Neuron (in vitro differentiated cells): ENCODE measurements at regions not wholly inside any gene's neighbourhood (a gene's known extent, or its start where the extent isn't known, plus 50 kb on each side); places are given as distances from the start of the nearest gene placed in this dataset.

ENCODE experiments used
- H2AFZ ChIP-seq: one replicate; pipeline ENCODE4 v1.6.1; 2013; ENCODE audit warnings: low read depth, mild to moderate bottlenecking, inconsistent platforms, low read length, moderate library complexity
- H3K27me3 ChIP-seq: one replicate; pipeline ENCODE4 v1.6.1; 2013; ENCODE audit warnings: low read length; ENCODE audit not compliant: insufficient read depth
- H3K36me3 ChIP-seq: one replicate; pipeline ENCODE4 v1.6.1; 2013; ENCODE audit warnings: low read length; ENCODE audit not compliant: insufficient read depth
- H3K4me1 ChIP-seq: one replicate; pipeline ENCODE4 v1.6.1; 2013; ENCODE audit warnings: low read length; ENCODE audit not compliant: insufficient read depth
- H3K4me3 ChIP-seq: 2 replicates; pipeline ENCODE4 v1.5.1; 2013; ENCODE audit warnings: mild to moderate bottlenecking, low read length, moderate library complexity
- H3K9me3 ChIP-seq: one replicate; pipeline ENCODE4 v1.6.1; 2013; ENCODE audit warnings: low read length

DNA sequence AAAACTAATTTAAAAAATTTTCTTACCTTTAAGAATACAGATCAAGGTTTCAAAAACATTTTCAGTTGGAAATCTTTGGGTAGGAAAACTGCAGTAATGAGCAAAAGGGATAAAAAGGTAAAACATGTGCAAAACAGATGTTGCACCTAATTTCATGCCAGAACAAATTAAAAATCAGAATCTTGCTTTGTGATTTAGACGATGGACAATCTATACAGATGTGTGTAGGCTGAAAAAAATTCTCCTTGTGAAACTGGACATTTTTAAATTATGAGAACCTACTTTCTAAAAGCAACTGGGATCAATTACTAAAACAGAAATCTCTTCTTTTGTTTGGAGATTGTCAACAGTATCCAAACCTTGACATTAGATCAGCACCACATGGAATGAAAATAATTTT, 183.2 kb upstream of the ITGA4 start:
- Histone ChIP-seq H3K4me1 (no peaks in the 10 kb centered on the region), H3K4me3 (no peak overlapping the region), H3K27me3 (no peaks in the 10 kb centered on the region), H3K36me3 (no peaks in the 10 kb centered on the region), H3K9me3 (no peaks in the 10 kb centered on the region), H2AFZ (no peak overlapping the region)

DNA sequence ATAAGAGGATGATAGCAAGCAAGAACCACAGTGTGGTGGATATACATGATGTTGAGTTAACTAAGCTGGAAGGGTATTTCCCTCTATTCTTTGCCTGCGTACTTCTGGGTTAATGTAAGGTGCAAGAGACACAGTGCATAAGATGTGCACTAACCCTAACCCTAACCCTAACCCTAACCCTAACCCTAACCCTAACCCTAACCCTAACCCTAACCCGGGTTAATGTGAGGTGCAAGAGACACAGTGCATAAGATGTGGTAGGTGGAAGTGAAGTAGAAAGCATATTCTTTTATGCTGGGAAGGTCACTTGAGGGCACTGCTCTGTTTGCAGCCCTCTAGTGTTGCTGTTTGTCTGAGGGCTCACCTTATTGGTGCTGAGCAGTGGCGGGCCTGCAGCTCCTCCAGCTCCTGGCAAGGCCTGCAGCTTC, 181.5 kb upstream of the ITGA4 start:
- H3K4me3 ChIP-seq, result no peak overlapping the region
- no peaks in the 10 kb centered on the region for H3K27me3 ChIP-seq
- no peaks in the 10 kb centered on the region for H3K4me1 ChIP-seq
- no peaks in the 10 kb centered on the region for H3K36me3 ChIP-seq
- H3K9me3 ChIP-seq, result no peaks in the 10 kb centered on the region
- H2AFZ ChIP-seq, result no peak overlapping the region

DNA sequence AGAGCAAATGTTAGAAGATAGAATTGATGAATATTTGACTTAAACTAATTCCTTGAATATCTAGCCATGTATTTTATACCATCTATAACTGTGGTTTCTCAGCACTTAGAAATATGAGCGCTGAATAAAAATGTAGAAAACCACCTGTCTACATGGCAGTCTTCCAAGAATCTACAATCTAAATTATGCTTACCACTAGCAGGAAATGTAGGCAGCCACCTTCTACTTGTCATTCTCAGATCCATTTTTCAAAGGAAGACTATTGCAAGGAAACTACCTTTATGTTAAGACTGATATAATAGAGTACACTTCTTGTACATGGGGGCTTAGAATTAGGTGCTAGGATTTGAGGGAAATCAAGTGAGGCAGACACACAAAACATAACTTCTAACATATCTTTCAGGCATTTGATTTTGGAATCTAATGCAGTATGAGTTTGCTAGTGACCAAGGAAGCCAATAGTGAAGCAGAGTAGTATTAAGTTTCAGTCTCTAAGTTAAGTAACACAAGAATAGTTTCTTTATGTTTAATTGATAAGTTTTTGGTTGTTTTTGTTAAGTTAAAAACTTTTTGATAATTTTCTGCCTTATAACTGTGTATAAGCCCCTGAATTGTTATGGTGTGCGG, 175.9 kb upstream of the ITGA4 start:
- no peaks in the 10 kb centered on the region for H3K9me3 ChIP-seq
- no peaks in the 10 kb centered on the region for H3K27me3 ChIP-seq
- H3K36me3 ChIP-seq, result no peaks in the 10 kb centered on the region
- H3K4me3 ChIP-seq, result no peak overlapping the region
- no peak overlapping the region for H2AFZ ChIP-seq
- H3K4me1 ChIP-seq, result no peaks in the 10 kb centered on the region

DNA sequence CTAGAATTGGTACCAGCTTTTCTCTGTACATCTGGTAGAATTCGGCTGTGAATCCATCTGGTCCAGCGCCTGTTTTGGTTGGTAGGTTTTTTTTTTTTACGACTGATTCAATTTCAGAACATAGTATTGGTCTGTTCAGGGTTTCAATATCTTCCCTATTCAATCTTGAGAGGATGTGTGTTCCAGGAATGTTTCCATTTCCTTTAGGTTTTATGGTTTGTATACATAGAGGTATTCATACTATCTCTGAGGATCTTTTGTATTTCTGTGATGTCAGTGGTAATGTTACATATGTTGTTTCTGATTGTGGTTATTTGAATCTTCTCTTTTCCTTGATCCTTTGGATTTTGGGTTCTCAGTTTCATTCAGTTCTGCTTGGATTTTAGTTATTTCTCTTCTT, 172.1 kb upstream of the ITGA4 start:
- no peaks in the 10 kb centered on the region for H3K27me3 ChIP-seq
- H3K4me3 ChIP-seq, result no peak overlapping the region
- no peak overlapping the region for H2AFZ ChIP-seq
- H3K9me3 ChIP-seq, result no peaks in the 10 kb centered on the region
- H3K4me1 ChIP-seq, result no peaks in the 10 kb centered on the region
- H3K36me3 ChIP-seq, result no peaks in the 10 kb centered on the region

DNA sequence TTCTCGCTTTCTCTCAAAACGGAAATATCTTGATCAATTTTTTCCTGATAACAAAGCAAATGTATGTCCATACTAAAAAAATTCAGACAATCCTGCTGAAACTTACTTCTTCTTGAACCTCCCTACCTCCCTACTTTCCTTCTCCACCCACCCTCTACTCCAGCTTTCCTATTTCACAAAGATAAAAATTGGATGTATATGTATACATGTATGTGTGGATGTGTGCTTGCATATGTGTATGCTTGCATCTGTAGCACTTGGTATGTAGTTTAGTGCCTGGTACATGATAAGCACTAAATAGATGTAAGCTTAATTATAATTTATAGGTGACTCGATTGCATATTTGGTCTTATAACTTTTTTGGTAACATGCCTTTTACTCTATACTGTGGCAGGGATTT, 167.5 kb upstream of the ITGA4 start:
- H2AFZ ChIP-seq, result no peak overlapping the region
- H3K27me3 ChIP-seq, result no peaks in the 10 kb centered on the region
- no peaks in the 10 kb centered on the region for H3K4me1 ChIP-seq
- H3K36me3 ChIP-seq, result no peaks in the 10 kb centered on the region
- H3K9me3 ChIP-seq, result no peaks in the 10 kb centered on the region
- H3K4me3 ChIP-seq, result no peak overlapping the region

DNA sequence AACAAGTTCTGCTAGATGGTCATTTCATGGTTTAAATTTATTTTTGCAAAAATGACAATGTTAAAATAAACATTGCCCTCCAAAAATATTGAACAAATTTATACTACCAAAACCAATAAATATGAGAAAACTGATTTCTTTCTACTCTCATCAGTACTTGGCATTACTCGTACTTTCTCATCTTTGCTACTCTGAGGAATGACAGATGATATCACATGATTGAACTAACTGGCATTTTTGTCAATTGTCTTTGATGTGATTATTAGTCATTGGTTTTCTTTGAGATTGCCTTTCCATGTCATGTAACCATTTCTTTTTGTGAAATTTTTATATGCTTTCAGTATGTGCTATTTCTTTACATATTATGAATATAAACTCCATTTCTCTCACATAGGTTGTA, 167.0 kb upstream of the ITGA4 start:
- H3K27me3 ChIP-seq, result no peaks in the 10 kb centered on the region
- H3K4me3 ChIP-seq, result no peak overlapping the region
- no peaks in the 10 kb centered on the region for H3K9me3 ChIP-seq
- H3K36me3 ChIP-seq, result no peaks in the 10 kb centered on the region
- no peaks in the 10 kb centered on the region for H3K4me1 ChIP-seq
- H2AFZ ChIP-seq, result no peak overlapping the region

DNA sequence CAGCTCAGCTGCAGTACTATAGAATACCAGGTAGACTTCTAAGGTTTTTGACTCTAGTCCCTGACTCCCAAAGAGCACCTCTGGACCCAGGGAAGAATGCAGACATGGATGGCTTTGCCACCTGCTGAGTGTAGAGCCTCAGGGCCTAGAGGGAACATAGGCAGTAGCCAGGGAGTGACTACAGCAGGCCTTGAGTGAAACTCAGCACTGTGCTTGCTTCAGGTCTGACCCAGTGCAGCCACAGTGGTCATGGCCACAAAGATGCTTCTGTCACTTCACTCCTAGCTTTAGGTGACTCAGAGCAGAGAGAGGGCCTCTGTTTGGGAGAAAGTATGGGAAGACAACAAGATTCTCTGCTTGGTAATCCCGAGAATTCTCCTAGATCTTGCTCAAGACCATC, 162.2 kb upstream of the ITGA4 start:
- no peaks in the 10 kb centered on the region for H3K4me1 ChIP-seq
- no peak overlapping the region for H2AFZ ChIP-seq
- no peaks in the 10 kb centered on the region for H3K36me3 ChIP-seq
- no peak overlapping the region for H3K4me3 ChIP-seq
- no peaks in the 10 kb centered on the region for H3K9me3 ChIP-seq
- no peaks in the 10 kb centered on the region for H3K27me3 ChIP-seq

DNA sequence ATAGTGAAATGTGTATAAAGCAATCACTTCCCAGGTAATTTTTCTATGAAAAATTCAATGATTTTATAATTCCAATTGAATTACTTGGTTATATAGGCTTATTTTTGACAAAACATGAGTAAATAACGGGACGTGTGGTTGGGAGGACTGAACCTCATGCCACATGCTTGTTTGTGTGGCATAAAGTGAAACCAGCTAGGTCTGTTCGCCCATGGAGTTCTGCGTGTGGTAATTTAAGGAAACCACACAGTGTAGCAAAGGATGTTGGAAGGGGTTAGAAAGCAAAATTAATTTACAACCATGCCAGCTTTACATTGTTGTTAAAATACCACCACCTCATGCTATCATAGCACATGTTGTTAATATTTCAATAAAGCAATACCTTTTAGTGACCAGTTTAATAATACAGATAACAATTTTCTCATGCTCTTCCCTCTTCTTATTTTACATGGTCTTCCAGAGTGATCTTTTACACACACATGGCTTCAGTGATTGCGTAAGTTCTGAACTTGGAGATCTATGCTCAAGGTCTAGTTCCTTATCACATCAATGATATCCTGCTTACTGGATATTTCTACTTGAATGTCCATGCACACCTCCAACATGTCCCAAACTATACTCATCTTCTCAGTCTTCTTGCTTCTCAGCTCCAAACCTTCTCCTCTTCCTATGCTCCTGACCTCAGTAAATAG, 156.4 kb upstream of the ITGA4 start:
- Histone ChIP-seq H3K9me3 (no peaks in the 10 kb centered on the region), H3K4me1 (peaks cover 6% of the 10 kb centered on the region), H2AFZ (no peak overlapping the region), H3K27me3 (no peaks in the 10 kb centered on the region), H3K36me3 (no peaks in the 10 kb centered on the region), H3K4me3 (no peak overlapping the region)

DNA sequence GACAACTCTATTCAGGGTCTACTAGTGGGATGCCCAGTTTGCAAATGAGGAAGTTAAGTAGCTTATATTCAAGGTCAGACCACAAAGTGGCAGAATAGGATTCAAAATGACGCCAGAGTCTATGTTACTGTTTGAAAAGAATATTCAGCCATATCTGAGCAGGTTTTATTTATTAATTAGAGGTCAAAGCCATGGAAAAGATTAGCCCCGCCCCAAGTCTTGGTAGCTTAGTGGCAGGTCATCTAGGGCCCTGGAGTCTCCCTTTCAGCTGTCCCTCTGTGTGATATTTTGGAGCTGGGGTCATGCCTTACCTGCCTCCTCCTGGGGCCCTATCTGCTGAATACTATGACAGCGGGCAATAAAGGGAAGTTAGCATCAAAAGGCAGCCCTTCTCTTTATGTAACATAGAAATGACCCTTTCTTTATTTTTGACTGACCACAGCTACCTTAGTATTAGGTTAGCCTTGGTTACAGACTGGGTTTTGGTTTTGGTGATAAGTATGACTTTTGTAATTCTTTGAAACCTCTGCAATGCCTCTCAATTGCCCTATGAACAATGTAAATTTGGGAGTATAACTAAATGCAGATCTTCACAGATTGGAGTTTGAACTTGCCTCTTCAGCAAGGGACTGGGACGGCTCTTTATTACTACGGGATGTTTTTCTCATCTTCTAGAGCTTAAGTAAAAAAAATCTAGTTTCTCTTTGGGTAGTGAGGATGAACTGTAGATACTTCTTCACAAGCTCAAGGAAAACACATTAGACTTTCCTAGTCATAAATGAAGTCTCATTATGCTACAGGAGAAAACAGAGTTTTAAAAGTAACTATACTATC, 153.0 kb upstream of the ITGA4 start:
- Histone ChIP-seq H3K4me3 (no peak overlapping the region), H3K27me3 (no peaks in the 10 kb centered on the region)

DNA sequence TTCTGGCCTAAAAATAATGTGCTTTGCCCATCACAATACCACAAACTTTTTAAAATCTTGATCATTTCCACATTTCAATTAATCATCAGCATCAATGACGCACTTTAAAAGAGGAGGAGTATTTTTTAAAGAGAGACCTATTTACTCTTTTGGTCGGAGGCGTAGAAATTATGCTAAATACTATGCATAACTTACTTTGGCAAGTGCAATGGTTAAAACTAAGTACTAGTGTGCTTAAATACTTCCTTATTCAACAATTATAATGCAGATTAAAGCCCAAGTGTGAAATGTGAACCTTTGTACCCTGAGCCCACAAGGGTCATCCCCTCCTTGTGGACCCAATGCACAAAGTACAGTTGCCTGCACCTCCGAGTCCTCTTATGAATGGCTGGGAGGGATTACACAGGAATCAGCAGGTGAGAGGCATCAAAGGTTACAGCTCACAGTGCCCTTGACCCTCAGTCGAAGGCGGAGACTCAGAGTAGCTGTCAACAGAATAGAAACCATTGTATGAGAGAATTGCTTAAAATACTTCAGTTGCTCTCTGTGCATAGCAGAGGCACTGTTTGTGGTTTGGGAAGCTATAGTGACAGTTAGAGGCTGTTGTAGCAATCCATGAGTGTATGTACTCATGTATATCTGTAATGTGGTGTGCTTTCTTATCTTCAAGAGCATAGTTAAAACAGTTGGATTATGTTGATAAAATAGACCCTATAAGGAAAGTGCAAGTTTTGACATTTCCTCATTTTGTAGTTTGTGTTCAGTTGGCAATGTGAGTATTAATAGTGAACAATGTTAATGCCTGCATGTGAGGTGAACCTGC, 151.7 kb upstream of the ITGA4 start:
- Histone ChIP-seq H3K4me3 (no peak overlapping the region), H3K27me3 (no peaks in the 10 kb centered on the region), H2AFZ (no peak overlapping the region), H3K9me3 (no peaks in the 10 kb centered on the region), H3K36me3 (no peaks in the 10 kb centered on the region), H3K4me1 (peaks cover 17% of the 10 kb centered on the region)

More for the DNA sequence above, 153.0 kb upstream of the ITGA4 start:
- peaks cover 17% of the 10 kb centered on the region for H3K4me1 ChIP-seq
- no peaks in the 10 kb centered on the region for H3K9me3 ChIP-seq
- no peak overlapping the region for H2AFZ ChIP-seq
- no peaks in the 10 kb centered on the region for H3K36me3 ChIP-seq

DNA sequence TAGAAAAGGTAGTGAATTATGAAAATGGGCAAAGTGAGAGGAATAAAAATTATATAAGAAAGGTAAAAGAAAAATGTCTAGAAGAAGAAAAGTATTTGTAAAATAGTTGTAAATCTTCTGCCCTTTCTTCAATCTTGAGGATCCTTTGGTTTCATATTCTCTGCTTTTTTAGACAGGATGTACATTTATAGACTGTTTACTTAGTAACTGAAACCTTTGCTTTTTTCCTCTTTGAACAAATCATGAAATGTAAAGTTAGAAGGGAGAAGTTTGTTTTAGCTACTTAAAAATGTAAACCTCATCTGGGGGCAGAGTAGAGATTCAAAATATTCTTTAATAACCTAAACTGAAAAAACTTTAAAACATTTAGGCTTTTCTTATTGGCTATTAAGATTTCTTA, 150.4 kb upstream of the ITGA4 start:
- no peaks in the 10 kb centered on the region for H3K9me3 ChIP-seq
- H3K36me3 ChIP-seq, result no peaks in the 10 kb centered on the region
- H3K27me3 ChIP-seq, result no peaks in the 10 kb centered on the region
- no peak overlapping the region for H3K4me3 ChIP-seq
- no peak overlapping the region for H2AFZ ChIP-seq
- peaks cover 17% of the 10 kb centered on the region for H3K4me1 ChIP-seq

DNA sequence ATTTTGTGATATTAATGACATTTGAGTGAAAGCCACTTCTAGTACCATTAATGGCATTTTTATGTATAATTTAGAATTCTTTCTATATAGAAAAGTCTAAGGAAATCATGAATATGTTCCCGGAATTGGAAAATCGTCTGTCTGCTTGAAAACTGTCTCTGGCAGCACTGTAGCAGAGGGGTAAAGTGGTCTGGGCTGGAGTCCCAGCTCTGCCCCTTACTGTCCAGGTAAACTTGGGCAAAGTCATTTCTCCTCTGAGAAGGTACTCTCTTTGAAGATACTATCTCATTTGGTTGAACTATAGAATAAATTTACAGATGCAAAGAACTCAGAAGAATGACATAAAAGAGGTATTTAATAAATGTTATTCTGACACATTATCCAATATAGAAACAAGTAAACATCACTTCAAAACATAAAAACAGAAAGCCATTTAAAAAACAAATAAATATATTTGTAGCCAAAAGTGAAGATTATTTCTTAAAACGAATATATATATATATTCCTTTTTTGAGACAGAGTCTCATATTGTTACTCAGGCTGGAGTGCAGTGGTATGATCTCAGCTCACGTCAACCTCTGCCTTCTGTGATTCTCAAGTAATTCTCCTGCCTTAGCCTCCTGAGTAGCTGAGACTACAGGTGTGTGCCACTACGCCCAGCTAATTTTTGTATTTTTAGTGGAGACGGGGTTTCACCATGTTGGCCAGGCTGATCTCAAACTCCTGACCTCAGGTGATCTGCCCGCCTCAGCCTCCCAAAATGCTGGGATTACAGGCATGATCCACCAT, 149.8 kb upstream of the ITGA4 start:
- Histone ChIP-seq H2AFZ (no peak overlapping the region), H3K9me3 (no peaks in the 10 kb centered on the region), H3K27me3 (no peaks in the 10 kb centered on the region), H3K4me1 (peaks cover 17% of the 10 kb centered on the region), H3K4me3 (no peak overlapping the region), H3K36me3 (no peaks in the 10 kb centered on the region)
